ENCODE measurements at regions not wholly inside any gene's neighbourhood (a gene's known extent, or its start where the extent isn't known, plus 50 kb on each side); places are given as distances from the start of the nearest gene placed in this dataset.

DNA sequence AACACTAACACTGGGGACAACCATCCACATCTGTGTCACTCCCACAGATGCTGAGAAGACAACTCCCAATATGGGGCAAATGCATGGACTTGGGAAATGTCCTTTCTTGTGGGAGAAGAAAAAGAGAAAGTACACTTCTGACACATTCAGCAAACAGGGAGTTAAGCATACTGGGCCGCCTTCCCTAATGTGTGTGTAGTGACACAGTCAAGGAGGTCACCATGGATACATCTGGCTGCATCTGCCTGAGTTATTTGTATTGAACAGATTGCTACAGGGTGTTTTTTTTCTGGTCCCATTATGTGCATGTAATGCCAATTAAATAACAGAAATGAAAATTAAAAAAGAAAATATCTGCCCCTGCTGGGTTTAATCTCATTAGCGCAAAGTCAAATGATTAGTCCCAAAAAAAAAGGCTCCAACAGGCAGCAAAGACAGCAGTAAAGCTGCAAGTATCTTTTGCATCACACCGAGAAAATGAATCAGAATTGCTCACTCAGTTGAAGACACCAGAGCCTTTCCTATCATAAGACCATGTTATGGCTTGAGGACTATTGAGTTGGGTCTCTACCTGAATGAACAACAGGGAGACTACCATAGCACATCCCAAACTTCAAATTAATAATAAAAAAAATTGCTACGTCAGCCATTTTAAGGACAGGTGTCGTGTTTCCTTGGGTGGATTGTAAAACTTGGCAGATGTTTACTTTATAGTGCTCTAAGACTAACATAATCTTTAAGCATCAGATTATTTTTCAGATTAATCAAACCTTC lies 395.9 kb downstream of the DTWD2 start:
- 0 out of 2 replicates have a peak overlapping the region, but pooled peaks have one; percentile 21 for H2AFZ ChIP-seq
- no peaks in the 10 kb centered on the region for H3K36me3 ChIP-seq (ENCODE audit: insufficient read depth)
- H3K4me3 ChIP-seq = no peak overlapping the region
- Mint-ChIP-seq H3K4me1 (no peaks in the 10 kb centered on the region; the same call in 2 of the 3 replicates), H3K9me3 (no peaks in the 10 kb centered on the region), H3K36me3 (ENCODE audit: low read depth) (no peaks in the 10 kb centered on the region), H3K27me3 (ENCODE audit: insufficient read depth, low read depth, poor library complexity) (peaks cover 2% of the 10 kb centered on the region), H3K27ac (no peak overlapping the region), H3K4me3 (no peak overlapping the region)
- TF ChIP-seq, protein P1, sequence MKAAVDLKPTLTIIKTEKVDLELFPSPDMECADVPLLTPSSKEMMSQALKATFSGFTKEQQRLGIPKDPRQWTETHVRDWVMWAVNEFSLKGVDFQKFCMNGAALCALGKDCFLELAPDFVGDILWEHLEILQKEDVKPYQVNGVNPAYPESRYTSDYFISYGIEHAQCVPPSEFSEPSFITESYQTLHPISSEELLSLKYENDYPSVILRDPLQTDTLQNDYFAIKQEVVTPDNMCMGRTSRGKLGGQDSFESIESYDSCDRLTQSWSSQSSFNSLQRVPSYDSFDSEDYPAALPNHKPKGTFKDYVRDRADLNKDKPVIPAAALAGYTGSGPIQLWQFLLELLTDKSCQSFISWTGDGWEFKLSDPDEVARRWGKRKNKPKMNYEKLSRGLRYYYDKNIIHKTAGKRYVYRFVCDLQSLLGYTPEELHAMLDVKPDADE (IDR thresholded peaks at IDR 0.05) = no peak
- TF ChIP-seq EZH2 (IDR thresholded peaks at IDR 0.05; ENCODE audit: low read depth, unreplicated experiment) (no peak), JUNB (IDR thresholded peaks at IDR 0.05; ENCODE audit: unreplicated experiment) (no peak), POLR2AphosphoS5 (IDR thresholded peaks at IDR 0.05; ENCODE audit: low read depth) (no peak), EZH2phosphoT487 (IDR thresholded peaks at IDR 0.05; ENCODE audit: unreplicated experiment) (no peak), CREB1 (CRISPR knock-in tag; IDR thresholded peaks at IDR 0.05; ENCODE audit: low read depth) (no peak), ZNF331 (CRISPR knock-in tag; IDR thresholded peaks at IDR 0.05; ENCODE audit: low read depth) (no peak), NANOG (IDR thresholded peaks at IDR 0.05; ENCODE audit: borderline replicate concordance) (no peak), STAT1 (IDR thresholded peaks at IDR 0.05; ENCODE audit: unreplicated experiment) (no peak), ZNF114 (CRISPR knock-in tag; IDR thresholded peaks at IDR 0.05) (no peak)
- TF ChIP-seq, protein P2, sequence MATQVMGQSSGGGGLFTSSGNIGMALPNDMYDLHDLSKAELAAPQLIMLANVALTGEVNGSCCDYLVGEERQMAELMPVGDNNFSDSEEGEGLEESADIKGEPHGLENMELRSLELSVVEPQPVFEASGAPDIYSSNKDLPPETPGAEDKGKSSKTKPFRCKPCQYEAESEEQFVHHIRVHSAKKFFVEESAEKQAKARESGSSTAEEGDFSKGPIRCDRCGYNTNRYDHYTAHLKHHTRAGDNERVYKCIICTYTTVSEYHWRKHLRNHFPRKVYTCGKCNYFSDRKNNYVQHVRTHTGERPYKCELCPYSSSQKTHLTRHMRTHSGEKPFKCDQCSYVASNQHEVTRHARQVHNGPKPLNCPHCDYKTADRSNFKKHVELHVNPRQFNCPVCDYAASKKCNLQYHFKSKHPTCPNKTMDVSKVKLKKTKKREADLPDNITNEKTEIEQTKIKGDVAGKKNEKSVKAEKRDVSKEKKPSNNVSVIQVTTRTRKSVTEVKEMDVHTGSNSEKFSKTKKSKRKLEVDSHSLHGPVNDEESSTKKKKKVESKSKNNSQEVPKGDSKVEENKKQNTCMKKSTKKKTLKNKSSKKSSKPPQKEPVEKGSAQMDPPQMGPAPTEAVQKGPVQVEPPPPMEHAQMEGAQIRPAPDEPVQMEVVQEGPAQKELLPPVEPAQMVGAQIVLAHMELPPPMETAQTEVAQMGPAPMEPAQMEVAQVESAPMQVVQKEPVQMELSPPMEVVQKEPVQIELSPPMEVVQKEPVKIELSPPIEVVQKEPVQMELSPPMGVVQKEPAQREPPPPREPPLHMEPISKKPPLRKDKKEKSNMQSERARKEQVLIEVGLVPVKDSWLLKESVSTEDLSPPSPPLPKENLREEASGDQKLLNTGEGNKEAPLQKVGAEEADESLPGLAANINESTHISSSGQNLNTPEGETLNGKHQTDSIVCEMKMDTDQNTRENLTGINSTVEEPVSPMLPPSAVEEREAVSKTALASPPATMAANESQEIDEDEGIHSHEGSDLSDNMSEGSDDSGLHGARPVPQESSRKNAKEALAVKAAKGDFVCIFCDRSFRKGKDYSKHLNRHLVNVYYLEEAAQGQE (IDR thresholded peaks at IDR 0.05; ENCODE audit: unreplicated experiment) = no peak
- TF ChIP-seq, protein P3, sequence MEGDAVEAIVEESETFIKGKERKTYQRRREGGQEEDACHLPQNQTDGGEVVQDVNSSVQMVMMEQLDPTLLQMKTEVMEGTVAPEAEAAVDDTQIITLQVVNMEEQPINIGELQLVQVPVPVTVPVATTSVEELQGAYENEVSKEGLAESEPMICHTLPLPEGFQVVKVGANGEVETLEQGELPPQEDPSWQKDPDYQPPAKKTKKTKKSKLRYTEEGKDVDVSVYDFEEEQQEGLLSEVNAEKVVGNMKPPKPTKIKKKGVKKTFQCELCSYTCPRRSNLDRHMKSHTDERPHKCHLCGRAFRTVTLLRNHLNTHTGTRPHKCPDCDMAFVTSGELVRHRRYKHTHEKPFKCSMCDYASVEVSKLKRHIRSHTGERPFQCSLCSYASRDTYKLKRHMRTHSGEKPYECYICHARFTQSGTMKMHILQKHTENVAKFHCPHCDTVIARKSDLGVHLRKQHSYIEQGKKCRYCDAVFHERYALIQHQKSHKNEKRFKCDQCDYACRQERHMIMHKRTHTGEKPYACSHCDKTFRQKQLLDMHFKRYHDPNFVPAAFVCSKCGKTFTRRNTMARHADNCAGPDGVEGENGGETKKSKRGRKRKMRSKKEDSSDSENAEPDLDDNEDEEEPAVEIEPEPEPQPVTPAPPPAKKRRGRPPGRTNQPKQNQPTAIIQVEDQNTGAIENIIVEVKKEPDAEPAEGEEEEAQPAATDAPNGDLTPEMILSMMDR (conservative IDR thresholded peaks at IDR 0.05; ENCODE audit: low read depth in 2 of 2) = no peak
- TF ChIP-seq, protein P4, sequence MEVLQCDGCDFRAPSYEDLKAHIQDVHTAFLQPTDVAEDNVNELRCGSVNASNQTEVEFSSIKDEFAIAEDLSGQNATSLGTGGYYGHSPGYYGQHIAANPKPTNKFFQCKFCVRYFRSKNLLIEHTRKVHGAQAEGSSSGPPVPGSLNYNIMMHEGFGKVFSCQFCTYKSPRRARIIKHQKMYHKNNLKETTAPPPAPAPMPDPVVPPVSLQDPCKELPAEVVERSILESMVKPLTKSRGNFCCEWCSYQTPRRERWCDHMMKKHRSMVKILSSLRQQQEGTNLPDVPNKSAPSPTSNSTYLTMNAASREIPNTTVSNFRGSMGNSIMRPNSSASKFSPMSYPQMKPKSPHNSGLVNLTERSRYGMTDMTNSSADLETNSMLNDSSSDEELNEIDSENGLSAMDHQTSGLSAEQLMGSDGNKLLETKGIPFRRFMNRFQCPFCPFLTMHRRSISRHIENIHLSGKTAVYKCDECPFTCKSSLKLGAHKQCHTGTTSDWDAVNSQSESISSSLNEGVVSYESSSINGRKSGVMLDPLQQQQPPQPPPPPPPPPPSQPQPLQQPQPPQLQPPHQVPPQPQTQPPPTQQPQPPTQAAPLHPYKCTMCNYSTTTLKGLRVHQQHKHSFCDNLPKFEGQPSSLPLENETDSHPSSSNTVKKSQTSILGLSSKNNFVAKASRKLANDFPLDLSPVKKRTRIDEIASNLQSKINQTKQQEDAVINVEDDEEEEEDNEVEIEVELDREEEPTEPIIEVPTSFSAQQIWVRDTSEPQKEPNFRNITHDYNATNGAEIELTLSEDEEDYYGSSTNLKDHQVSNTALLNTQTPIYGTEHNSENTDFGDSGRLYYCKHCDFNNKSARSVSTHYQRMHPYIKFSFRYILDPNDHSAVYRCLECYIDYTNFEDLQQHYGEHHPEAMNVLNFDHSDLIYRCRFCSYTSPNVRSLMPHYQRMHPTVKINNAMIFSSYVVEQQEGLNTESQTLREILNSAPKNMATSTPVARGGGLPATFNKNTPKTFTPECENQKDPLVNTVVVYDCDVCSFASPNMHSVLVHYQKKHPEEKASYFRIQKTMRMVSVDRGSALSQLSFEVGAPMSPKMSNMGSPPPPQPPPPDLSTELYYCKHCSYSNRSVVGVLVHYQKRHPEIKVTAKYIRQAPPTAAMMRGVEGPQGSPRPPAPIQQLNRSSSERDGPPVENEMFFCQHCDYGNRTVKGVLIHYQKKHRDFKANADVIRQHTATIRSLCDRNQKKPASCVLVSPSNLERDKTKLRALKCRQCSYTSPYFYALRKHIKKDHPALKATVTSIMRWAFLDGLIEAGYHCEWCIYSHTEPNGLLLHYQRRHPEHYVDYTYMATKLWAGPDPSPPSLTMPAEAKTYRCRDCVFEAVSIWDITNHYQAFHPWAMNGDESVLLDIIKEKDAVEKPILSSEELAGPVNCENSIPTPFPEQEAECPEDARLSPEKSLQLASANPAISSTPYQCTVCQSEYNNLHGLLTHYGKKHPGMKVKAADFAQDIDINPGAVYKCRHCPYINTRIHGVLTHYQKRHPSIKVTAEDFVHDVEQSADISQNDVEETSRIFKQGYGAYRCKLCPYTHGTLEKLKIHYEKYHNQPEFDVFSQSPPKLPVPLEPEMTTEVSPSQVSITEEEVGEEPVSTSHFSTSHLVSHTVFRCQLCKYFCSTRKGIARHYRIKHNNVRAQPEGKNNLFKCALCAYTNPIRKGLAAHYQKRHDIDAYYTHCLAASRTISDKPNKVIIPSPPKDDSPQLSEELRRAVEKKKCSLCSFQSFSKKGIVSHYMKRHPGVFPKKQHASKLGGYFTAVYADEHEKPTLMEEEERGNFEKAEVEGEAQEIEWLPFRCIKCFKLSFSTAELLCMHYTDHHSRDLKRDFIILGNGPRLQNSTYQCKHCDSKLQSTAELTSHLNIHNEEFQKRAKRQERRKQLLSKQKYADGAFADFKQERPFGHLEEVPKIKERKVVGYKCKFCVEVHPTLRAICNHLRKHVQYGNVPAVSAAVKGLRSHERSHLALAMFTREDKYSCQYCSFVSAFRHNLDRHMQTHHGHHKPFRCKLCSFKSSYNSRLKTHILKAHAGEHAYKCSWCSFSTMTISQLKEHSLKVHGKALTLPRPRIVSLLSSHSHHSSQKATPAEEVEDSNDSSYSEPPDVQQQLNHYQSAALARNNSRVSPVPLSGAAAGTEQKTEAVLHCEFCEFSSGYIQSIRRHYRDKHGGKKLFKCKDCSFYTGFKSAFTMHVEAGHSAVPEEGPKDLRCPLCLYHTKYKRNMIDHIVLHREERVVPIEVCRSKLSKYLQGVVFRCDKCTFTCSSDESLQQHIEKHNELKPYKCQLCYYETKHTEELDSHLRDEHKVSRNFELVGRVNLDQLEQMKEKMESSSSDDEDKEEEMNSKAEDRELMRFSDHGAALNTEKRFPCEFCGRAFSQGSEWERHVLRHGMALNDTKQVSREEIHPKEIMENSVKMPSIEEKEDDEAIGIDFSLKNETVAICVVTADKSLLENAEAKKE (CRISPR knock-in tag; IDR thresholded peaks at IDR 0.05) = no peak
- H3K79me2 ChIP-seq (replicated peaks; ENCODE audit: insufficient read depth) = no peaks in the 10 kb centered on the region
- no peaks in the 10 kb centered on the region for H3F3A ChIP-seq (replicated peaks; ENCODE audit: low read depth)
- DNase-seq (ENCODE audit: low spot score) (no peak), ATAC-seq (no peak)
- no peak overlapping the region for H3K4me2 ChIP-seq
- no peaks in the 10 kb centered on the region for H3K27me3 ChIP-seq (ENCODE audit: insufficient read depth)
- H3K4me1 ChIP-seq (ENCODE audit: insufficient read depth) = no peaks in the 10 kb centered on the region
- peaks cover 3% of the 10 kb centered on the region; the same call in 1 of the 2 replicates for H3K9me2 ChIP-seq (ENCODE audit: insufficient read depth)
- no peak overlapping the region for H3K27ac ChIP-seq (ENCODE audit: low read depth)
- no peaks in the 10 kb centered on the region for H4K20me1 ChIP-seq (replicated peaks; ENCODE audit: insufficient read depth)

Measured in GM23338 (cell line).